ENCODE measurements at regions not wholly inside any gene's neighbourhood (a gene's known extent, or its start where the extent isn't known, plus 50 kb on each side); places are given as distances from the start of the nearest gene placed in this dataset.

- Histone ChIP-seq H3K23ac (ENCODE audit: insufficient read length, low read depth, low read length) (no peak overlapping the region), H4K8ac (replicated peaks; ENCODE audit: insufficient read length, low read depth, low read length) (no peak overlapping the region), H3K9ac (ENCODE audit: extremely low read depth, insufficient read length, low read length) (no peak overlapping the region), H2BK12ac (ENCODE audit: insufficient read length, low read depth, low read length) (no peak overlapping the region), H2AK5ac (ENCODE audit: insufficient read length, low read length) (no peak overlapping the region), H3K9me3 (ENCODE audit: control insufficient read depth, low read depth, low read length) (no peaks in the 10 kb centered on the region), H2BK20ac (ENCODE audit: low read depth, low read length, poor library complexity, severe bottlenecking) (no peak overlapping the region), H2BK15ac (ENCODE audit: low read depth, low read length) (no peak overlapping the region), H3K79me1 (ENCODE audit: insufficient read depth, low read depth, low read length, poor library complexity, severe bottlenecking) (no peaks in the 10 kb centered on the region), H3K4me2 (ENCODE audit: insufficient read depth, insufficient read length, low read length) (no peak overlapping the region), H3K4ac (ENCODE audit: low read depth, low read length) (no peak overlapping the region), H3K23me2 (ENCODE audit: insufficient read length, low read depth, low read length, poor library complexity, severe bottlenecking) (no peaks in the 10 kb centered on the region), H3K27ac (ENCODE audit: insufficient read length, low read depth, low read length) (no peak overlapping the region), H4K91ac (ENCODE audit: insufficient read length, low read depth, low read length) (no peak overlapping the region), H3K79me2 (ENCODE audit: insufficient read depth, low read length) (no peaks in the 10 kb centered on the region), H3K56ac (ENCODE audit: insufficient read length, low read depth, low read length) (no peak overlapping the region), H4K5ac (ENCODE audit: insufficient read length, low read depth, low read length) (no peak overlapping the region), H3K4me1 (ENCODE audit: insufficient read depth, low read length) (no peaks in the 10 kb centered on the region), H2BK5ac (ENCODE audit: insufficient read length, low read length) (no peak overlapping the region), H4K20me1 (ENCODE audit: control insufficient read depth, insufficient read depth, insufficient read length) (no peaks in the 10 kb centered on the region), H3K27me3 (ENCODE audit: insufficient read depth, low read length) (no peaks in the 10 kb centered on the region), H2AFZ (ENCODE audit: low read length) (no peak overlapping the region), H3T11ph (ENCODE audit: low read length) (no peak overlapping the region), H3K14ac (ENCODE audit: insufficient read depth, low read length) (no peak overlapping the region), H2BK120ac (ENCODE audit: low read depth, low read length, poor library complexity, severe bottlenecking) (no peak overlapping the region), H3K18ac (ENCODE audit: insufficient read length, low read depth, low read length) (no peak overlapping the region)
- Mint-ChIP-seq H3K9me3 (peaks cover 0 to 3% of the 10 kb centered on the region in 2 experiments; a peak in 1 of 5 replicates), H3K4me1 (no peaks in the 10 kb centered on the region), H3K27me3 (ENCODE audit: low read depth) (no peaks in the 10 kb centered on the region; the same call in 1 of the 2 replicates), H3K4me3 (no peak overlapping the region), H3K27ac (no peak overlapping the region), H3K36me3 (ENCODE audit: insufficient read depth in 1 of 3, low read depth in 3 of 3) (no peaks in the 10 kb centered on the region)
- WGBS (ENCODE audit: extremely low coverage, insufficient read length, low lambda C conversion rate) = no CpG with 5 or more reads among the region's 6 CpGs
- no peak for TF ChIP-seq CTCF (conservative IDR thresholded peaks at IDR 0.05)
- DNase-seq = no peak
Measured at GRCh38 chr10:62475551-62475950, 101.4 kb downstream of the ZNF365 start.

Data from H9 (cell line).